HG03432 (cell line): ENCODE measurements at regions not wholly inside any gene's neighbourhood (a gene's known extent, or its start where the extent isn't known, plus 50 kb on each side); places are given as distances from the start of the nearest gene placed in this dataset.

ENCODE experiments used
- ATAC-seq: cut with Tn5 transposase; IDR thresholded peaks from one replicate; pipeline ENCODE4 v1.9.1; 2021; ENCODE audit warnings: mild to moderate bottlenecking, moderate library complexity; ENCODE audit not compliant: unreplicated experiment

- ATAC-seq, result no peak
These were observed 151.7 kb downstream of the CBLN1 start for GRCh38 chr16:49129935-49130334.

- no peak for ATAC-seq
These were observed 152.9 kb downstream of the CBLN1 start for GRCh38 chr16:49128740-49129139.

- no peak for ATAC-seq
These were observed 154.5 kb downstream of the CBLN1 start for GRCh38 chr16:49127103-49127502.

GRCh38 chr16:49121636-49122035 lies 160.0 kb downstream of the CBLN1 start:
- no peak for ATAC-seq

- ATAC-seq, result no peak
These were observed 161.0 kb downstream of the CBLN1 start for GRCh38 chr16:49120631-49121030.

GRCh38 chr16:49116873-49117272 lies 164.8 kb downstream of the CBLN1 start:
- no peak for ATAC-seq

GRCh38 chr16:49115956-49116355 lies 165.7 kb downstream of the CBLN1 start:
- no peak for ATAC-seq

- ATAC-seq, result no peak
These were observed 168.9 kb downstream of the CBLN1 start for GRCh38 chr16:49112754-49113153.

GRCh38 chr16:49111351-49111750 lies 170.3 kb downstream of the CBLN1 start:
- ATAC-seq, result no peak

GRCh38 chr16:49108611-49109010 lies 173.0 kb downstream of the CBLN1 start:
- ATAC-seq, result no peak

- no peak for ATAC-seq
These were observed 178.3 kb downstream of the CBLN1 start for GRCh38 chr16:49103298-49103697.

GRCh38 chr16:49101997-49102396 lies 179.6 kb downstream of the CBLN1 start:
- ATAC-seq, result no peak

- ATAC-seq, result no peak
These were observed 181.3 kb downstream of the CBLN1 start for GRCh38 chr16:49100366-49100765.

- no peak for ATAC-seq
These were observed 183.7 kb downstream of the CBLN1 start for GRCh38 chr16:49097964-49098363.

GRCh38 chr16:49096176-49096945 lies 185.3 kb downstream of the CBLN1 start:
- ATAC-seq, result no peak

GRCh38 chr16:49095539-49095938 lies 186.1 kb downstream of the CBLN1 start:
- no peak for ATAC-seq

GRCh38 chr16:49094471-49094870 lies 187.2 kb downstream of the CBLN1 start:
- no peak for ATAC-seq

GRCh38 chr16:49093939-49094338 lies 187.7 kb downstream of the CBLN1 start:
- ATAC-seq, result no peak

- no peak for ATAC-seq
These were observed 188.9 kb downstream of the CBLN1 start for GRCh38 chr16:49092704-49093103.

GRCh38 chr16:49089533-49089932 lies 192.1 kb downstream of the CBLN1 start:
- ATAC-seq, result no peak

- no peak for ATAC-seq
These were observed 192.6 kb downstream of the CBLN1 start for GRCh38 chr16:49089039-49089438.

GRCh38 chr16:49085686-49086085 lies 196.0 kb downstream of the CBLN1 start:
- ATAC-seq, result no peak
